ENCODE measurements at regions not wholly inside any gene's neighbourhood (a gene's known extent, or its start where the extent isn't known, plus 50 kb on each side); places are given as distances from the start of the nearest gene placed in this dataset.

DNA sequence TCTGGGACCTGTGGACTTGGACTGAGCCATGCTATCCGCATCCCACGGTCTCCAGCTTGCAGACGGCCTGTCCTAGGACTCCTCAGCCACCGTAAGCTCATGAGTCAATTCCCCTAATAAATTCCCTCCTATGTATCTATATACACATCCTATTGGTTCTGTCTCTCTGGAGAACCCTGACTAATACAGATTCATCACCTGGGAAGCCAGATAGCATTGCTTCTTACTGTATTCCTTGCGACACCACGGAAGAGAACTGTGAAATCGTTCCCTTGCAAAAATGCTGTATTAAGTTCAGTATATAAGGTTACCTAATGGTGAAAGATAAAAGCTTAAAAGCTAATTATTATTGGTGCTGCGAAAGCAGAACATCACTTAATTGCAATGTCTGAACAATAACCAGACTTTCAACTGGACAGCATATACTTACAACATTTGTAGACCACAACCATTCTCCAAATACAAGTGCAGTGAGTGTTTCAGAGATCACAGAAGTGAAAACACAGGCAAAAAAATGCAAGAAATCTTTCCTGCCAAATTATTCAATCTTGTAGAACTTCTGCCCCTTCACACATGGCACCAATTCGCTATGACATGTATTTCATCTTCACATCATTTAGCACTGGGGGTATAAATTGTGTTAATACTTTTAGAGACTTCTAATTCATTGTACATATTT, 352.9 kb downstream of the TXNL1 start:
- TF ChIP-seq TAF1 (IDR thresholded peaks at IDR 0.05; ENCODE audit: low read depth, low read length) (no peak), PAX5 (IDR thresholded peaks at IDR 0.05; ENCODE audit: insufficient read depth, low read length, severe bottlenecking) (no peak), POLR2A (IDR thresholded peaks at IDR 0.05; ENCODE audit: low read depth, low read length) (no peak), POU2F2 (IDR thresholded peaks at IDR 0.05; ENCODE audit: low read depth, low read length) (no peak)

Data from GM12891 (cell line).